Activated naive CD8-positive, alpha-beta T cell treated with anti-CD3 and anti-CD28 coated beads for 36 hours (primary cell): ENCODE measurements at regions not wholly inside any gene's neighbourhood (a gene's known extent, or its start where the extent isn't known, plus 50 kb on each side); places are given as distances from the start of the nearest gene placed in this dataset.
"Not testable (repeated sequence)": the region's sequence is repeated elsewhere in the genome, so short reads cannot be mapped to it uniquely, and the experiment has no call there.

Experiments used
- DNase-seq: peaks from one replicate; pipeline ENCODE4 v3.0.0; 2021
- H3K27ac Mint-ChIP-seq: one replicate; pipeline ENCODE4 v1.8.0; 2022; ENCODE audit warnings: mild to moderate bottlenecking, moderate library complexity, mixed read lengths
- H3K27me3 Mint-ChIP-seq: one replicate; pipeline ENCODE4 v1.8.0; 2022; ENCODE audit warnings: mild to moderate bottlenecking, mixed read lengths
- H3K36me3 Mint-ChIP-seq: one replicate; pipeline ENCODE4 v1.8.0; 2021; ENCODE audit warnings: mild to moderate bottlenecking, mixed read lengths
- H3K4me1 Mint-ChIP-seq: one replicate; pipeline ENCODE4 v1.8.0; 2021; ENCODE audit warnings: mixed read lengths
- H3K4me3 Mint-ChIP-seq: one replicate; pipeline ENCODE4 v1.8.0; 2022; ENCODE audit warnings: mild to moderate bottlenecking, moderate library complexity, mixed read lengths
- H3K9me3 Mint-ChIP-seq: one replicate; pipeline ENCODE4 v1.8.0; 2022; ENCODE audit warnings: mixed read lengths

DNA sequence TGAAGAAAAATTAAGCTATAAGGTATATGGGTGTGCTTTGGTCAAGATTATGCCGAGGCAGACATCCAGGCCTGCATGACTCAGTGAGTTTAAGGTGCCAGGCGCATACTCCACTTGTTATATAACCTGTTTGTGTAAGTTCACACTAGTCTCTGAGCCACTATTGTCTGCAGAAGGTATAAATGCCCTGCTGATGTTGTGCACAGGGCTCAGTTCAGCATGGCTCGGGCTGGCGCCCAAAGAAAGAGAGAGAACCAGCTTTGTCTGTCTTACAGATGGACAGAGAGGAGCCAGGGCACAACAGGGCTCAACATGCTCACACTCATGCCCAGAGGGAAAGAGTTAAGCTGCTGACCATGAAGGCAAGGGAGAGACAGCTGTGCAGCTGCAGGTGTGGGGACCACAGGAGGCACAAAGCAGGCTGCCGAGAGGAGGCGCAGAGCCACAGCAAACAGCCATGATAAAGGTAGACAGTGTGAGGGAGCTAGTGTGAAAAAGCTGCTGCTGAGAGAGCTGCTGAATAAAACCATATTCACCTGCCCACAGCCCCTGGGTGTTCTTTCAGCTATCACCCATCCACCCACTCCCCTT, 1587.6 kb upstream of the C9orf72 start:
- Mint-ChIP-seq H3K36me3 (no peaks in the 10 kb centered on the region), H3K4me1 (no peaks in the 10 kb centered on the region), H3K27ac (no peak overlapping the region), H3K27me3 (no peaks in the 10 kb centered on the region), H3K9me3 (no peaks in the 10 kb centered on the region), H3K4me3 (no peak overlapping the region)
- DNase-seq: no peak

DNA sequence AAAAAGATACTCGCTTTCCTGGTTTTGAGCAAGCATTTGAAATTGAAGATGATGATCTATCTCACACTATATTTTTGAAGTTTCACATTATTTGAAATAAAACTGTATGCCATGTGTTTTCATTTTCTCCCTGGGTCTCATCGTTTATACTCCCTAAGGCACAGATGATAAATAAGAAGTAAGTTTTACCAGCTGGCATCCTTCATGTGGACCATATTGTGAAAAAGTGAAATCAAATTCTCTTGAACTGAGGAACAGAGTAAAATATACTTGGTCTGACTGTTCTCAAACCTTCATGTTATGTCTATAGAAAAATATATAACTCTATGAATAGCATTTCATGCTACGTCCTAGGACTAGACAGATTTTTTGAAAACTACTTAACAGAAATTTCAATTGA, 1600.9 kb upstream of the C9orf72 start:
- no peak overlapping the region for H3K4me3 Mint-ChIP-seq
- H3K4me1 Mint-ChIP-seq: no peaks in the 10 kb centered on the region
- H3K27me3 Mint-ChIP-seq: no peaks in the 10 kb centered on the region
- H3K9me3 Mint-ChIP-seq: peaks cover 6% of the 10 kb centered on the region
- no peak for DNase-seq
- no peaks in the 10 kb centered on the region for H3K36me3 Mint-ChIP-seq
- H3K27ac Mint-ChIP-seq: no peak overlapping the region

DNA sequence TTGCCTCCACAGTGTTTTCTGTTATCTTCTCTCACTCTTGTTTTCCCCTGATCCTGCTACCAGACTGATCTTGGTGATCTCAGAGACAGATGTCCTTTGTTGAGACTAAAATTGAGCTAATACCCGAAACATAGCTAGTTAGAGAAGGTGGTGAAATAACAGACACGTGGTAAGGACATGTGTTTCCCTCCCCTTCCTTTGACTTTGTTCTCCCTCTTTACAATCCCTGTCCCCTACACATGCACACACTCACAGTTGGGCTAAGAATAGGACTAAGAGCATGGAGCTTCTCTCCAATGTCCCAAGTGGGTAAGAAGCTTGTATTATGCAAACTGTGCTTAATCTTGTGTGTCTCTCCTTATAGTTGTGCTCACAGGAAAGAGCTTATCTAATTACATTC, 1603.0 kb upstream of the C9orf72 start:
- Mint-ChIP-seq H3K36me3 (no peaks in the 10 kb centered on the region), H3K4me3 (no peak overlapping the region), H3K4me1 (no peaks in the 10 kb centered on the region), H3K9me3 (no peaks in the 10 kb centered on the region), H3K27ac (no peak overlapping the region), H3K27me3 (no peaks in the 10 kb centered on the region)
- DNase-seq: no peak

DNA sequence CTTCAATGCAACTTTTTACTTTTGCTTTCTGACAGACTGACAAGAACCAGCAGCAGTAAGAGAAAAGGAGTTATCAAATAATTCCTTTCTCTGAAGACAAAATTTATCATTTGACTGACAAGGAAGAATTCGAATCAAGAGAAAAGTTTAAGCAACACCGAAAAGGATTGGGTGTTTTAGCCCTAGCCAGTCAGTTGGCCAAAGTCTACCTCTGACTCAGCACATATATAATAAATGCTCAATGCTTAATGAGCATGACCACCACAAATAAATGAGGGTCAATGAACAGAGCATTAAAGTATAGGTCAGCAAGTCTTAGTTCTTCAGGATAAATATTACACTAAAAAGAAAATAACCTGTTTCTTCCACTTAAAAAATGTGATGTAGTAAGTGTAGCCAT, 1603.5 kb upstream of the C9orf72 start:
- no peak for DNase-seq
- no peaks in the 10 kb centered on the region for H3K36me3 Mint-ChIP-seq
- no peak overlapping the region for H3K27ac Mint-ChIP-seq
- H3K4me1 Mint-ChIP-seq: no peaks in the 10 kb centered on the region
- no peaks in the 10 kb centered on the region for H3K27me3 Mint-ChIP-seq
- no peaks in the 10 kb centered on the region for H3K9me3 Mint-ChIP-seq
- no peak overlapping the region for H3K4me3 Mint-ChIP-seq

DNA sequence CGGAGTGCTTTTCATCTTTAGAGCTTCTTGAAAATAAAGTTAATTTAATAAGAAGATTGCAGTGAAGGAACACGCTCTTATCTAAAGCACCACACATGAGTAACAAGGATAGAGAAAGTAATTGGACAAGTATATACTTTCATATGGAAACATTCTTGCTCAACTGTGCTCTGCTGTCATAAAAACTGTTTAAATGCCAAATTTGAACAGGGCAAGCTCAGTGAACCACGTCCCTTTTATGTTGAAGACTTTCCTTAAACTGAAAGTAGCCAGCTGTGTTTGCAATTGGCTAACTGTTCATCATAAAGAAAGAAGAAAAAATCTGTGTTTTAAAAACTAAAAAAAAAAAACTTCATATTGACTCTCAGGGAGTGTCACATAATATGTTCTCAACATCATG, 1610.7 kb upstream of the C9orf72 start:
- Mint-ChIP-seq H3K36me3 (no peaks in the 10 kb centered on the region), H3K4me3 (no peak overlapping the region), H3K9me3 (no peaks in the 10 kb centered on the region), H3K27ac (no peak overlapping the region), H3K27me3 (no peaks in the 10 kb centered on the region), H3K4me1 (no peaks in the 10 kb centered on the region)
- no peak for DNase-seq

DNA sequence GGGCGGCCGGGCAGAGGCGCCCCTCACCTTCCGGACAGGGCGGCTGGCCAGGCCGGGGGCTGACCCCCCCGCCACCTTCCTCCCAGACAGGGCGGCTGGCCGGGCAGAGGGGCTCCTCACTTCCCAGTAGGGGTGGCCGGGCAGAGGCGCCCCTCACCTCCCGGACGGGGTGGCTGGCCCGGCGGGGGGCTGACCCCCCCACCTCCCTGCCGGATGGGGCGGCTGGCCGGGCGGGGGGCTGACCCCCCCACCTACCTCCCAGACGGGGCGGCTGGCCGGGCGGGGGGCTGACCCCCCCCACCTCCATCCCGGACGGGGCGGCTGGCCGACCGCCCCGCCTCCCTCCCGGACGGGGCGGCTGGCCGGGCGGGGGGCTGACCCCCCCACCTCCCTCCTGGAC, 1615.5 kb upstream of the C9orf72 start:
- not testable (repeated sequence) for H3K4me3 Mint-ChIP-seq, H3K27ac Mint-ChIP-seq, H3K4me1 Mint-ChIP-seq, H3K9me3 Mint-ChIP-seq, H3K36me3 Mint-ChIP-seq, DNase-seq, H3K27me3 Mint-ChIP-seq

DNA sequence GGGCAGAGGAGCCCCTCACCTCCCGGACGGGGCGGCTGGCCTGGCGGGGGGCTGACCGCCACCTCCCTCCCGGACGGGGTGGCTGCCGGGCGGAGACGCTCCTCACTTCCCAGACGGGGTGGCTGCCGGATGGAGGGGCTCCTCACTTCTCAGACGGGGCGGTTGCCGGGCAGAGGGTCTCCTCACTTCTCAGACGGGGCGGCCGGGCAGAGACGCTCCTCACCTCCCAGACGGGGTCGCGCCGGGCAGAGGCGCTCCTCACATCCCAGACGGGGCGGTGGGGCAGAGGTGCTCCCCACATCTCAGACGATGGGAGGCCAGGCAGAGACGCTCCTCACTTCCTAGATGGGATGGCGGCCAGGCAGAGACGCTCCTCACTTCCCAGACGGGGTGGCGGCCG, 1615.9 kb upstream of the C9orf72 start:
- not testable (repeated sequence) for H3K4me3 Mint-ChIP-seq, H3K27me3 Mint-ChIP-seq, H3K4me1 Mint-ChIP-seq, DNase-seq, H3K9me3 Mint-ChIP-seq, H3K27ac Mint-ChIP-seq, H3K36me3 Mint-ChIP-seq

DNA sequence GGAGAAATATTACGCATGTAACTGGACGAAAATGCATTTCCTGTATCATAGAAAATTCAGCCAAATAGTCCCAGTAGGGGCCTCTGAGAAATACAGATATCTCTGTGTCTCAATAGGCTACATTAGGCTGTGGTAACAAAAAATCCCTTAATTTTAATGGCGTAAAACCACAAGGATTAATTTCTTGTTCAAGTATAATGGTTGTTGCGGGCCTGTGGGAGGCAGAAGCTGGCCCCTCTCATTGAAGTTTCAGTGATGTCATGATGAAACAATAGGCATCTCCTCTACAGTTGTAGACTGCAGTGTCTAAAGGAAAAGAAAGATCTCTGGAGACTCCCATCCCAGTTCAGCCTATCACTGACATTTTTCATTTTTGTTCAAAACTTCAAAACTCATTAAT, 1625.6 kb upstream of the C9orf72 start:
- no peak overlapping the region for H3K27ac Mint-ChIP-seq
- no peaks in the 10 kb centered on the region for H3K27me3 Mint-ChIP-seq
- no peak for DNase-seq
- H3K9me3 Mint-ChIP-seq: no peaks in the 10 kb centered on the region
- no peaks in the 10 kb centered on the region for H3K4me1 Mint-ChIP-seq
- H3K36me3 Mint-ChIP-seq: no peaks in the 10 kb centered on the region
- no peak overlapping the region for H3K4me3 Mint-ChIP-seq

DNA sequence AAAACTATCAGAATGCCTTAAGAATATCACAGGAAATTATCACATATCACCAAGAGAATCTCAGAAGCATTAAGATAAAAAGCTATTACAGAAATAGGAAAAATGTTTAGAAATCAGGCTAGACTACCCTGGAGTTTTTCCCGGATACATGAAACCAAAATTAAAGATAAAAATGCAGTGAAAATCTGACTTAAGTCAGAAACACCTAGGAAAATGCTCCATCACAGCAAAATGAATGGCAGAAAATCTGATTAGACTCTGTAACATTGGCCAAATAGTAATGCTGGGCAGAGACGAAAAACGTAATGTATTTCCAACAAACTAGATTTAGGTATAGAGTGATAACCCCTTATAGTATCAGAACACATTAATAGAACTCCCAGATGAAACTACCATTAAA, 1626.7 kb upstream of the C9orf72 start:
- H3K4me3 Mint-ChIP-seq: no peak overlapping the region
- no peaks in the 10 kb centered on the region for H3K4me1 Mint-ChIP-seq
- H3K27me3 Mint-ChIP-seq: no peaks in the 10 kb centered on the region

DNA sequence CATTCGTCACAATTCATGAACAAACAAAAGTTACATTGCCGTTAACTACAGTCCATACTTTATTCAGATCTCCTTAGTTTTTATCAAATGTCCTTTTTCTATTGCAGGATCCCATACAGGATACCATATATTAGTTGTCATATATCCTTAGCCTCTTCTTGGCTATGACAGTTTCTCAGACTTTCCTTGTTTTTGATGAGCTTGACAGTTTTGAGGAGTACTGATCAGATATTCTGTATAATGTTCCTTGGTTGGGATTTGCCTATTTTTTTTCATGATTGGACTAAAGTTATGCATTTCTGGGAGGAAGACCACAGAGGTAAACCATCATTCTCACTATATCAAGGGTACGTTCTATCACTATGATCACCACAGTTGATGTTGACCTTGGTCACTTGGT, 1627.4 kb upstream of the C9orf72 start:
- Mint-ChIP-seq H3K4me3 (no peak overlapping the region), H3K36me3 (no peaks in the 10 kb centered on the region), H3K27ac (no peak overlapping the region), H3K9me3 (no peaks in the 10 kb centered on the region), H3K27me3 (peaks cover under 1% of the 10 kb centered on the region), H3K4me1 (no peaks in the 10 kb centered on the region)
- DNase-seq: no peak

More for the DNA sequence above, 1626.7 kb upstream of the C9orf72 start:
- Mint-ChIP-seq H3K36me3 (no peaks in the 10 kb centered on the region), H3K27ac (no peak overlapping the region), H3K9me3 (no peaks in the 10 kb centered on the region)
- DNase-seq: no peak

DNA sequence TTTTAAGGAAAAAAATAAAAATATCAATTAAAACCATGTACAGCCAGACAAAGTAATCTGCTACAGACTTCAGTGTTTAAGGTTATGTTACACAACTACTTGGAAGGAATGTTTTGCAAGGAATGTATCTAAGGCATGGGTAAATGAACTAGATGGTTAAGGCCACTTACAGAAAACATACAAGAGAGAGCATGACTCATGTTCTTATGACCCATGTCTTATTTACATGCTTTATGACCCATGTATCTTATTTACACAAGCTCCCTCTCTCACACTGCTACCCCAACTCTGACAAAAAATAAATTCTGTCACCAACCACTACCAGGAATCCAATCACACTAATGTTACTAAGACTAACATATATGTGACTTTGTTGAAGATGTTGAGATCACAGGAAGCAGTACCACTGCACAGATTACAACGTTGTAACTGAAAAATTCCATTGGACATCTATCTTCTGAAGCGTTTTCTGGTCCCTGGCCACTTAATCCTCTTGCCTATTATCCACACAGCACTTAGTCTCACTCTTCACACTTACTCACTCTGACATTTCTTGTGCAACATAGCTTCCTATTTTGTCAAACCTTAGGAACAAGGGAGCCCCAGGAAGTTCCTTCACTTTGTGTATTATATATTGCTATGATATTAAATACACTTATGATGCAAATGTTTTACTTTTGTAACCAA, 1630.1 kb upstream of the C9orf72 start:
- Mint-ChIP-seq H3K4me1 (no peaks in the 10 kb centered on the region), H3K36me3 (no peaks in the 10 kb centered on the region), H3K27me3 (peaks cover 4% of the 10 kb centered on the region), H3K27ac (no peak overlapping the region), H3K4me3 (no peak overlapping the region), H3K9me3 (no peaks in the 10 kb centered on the region)
- DNase-seq: no peak

DNA sequence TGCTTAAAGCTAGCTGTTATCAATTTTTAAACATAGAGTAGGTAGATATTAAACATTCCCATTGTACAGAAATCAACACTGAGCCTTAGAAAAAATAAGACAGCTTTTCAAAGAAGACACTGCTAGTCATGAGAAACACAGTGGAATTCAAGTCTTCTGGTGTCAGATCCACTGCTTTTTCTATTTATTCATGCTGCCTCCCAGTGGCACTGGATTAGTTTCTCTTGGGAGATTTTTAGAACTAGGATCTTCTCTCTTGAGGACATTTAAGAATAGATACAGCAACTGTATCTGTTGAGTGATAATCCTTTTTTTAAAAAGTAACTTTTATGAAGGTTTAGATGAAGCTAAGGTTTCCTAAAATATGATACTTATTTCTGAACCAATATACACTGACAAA, 1635.4 kb upstream of the C9orf72 start:
- Mint-ChIP-seq H3K4me3 (no peak overlapping the region), H3K27ac (no peak overlapping the region), H3K36me3 (no peaks in the 10 kb centered on the region), H3K4me1 (peaks cover 8% of the 10 kb centered on the region), H3K27me3 (peaks cover 34% of the 10 kb centered on the region), H3K9me3 (no peaks in the 10 kb centered on the region)
- DNase-seq: no peak

DNA sequence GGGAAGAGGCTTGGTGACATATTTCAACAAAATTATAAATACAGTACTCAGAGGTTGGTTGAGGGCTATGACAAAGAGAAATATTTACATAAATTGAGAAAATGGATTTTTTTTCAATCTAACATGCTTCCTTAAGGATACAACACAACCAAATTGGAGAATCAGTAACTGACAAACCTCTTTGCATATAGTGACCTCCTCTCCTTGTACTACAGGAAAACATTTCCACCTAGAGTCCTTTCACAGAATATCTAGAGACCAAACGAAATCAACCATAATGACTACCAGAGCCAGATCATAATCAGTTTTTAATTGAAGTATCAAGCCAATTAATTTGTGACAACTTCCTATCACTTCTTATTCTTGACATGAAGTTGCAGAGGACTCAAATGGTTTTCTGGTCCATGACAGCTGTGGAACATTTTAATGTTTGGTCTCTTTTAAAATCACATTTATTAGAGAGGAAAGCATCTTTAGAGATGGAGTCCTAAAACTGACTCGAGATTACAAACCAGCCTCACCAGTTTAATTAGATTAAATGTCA, 1636.5 kb upstream of the C9orf72 start:
- DNase-seq: no peak
- Mint-ChIP-seq H3K27me3 (peaks cover 45% of the 10 kb centered on the region), H3K27ac (no peak overlapping the region), H3K4me1 (peaks cover 8% of the 10 kb centered on the region), H3K9me3 (no peaks in the 10 kb centered on the region), H3K4me3 (no peak overlapping the region), H3K36me3 (no peaks in the 10 kb centered on the region)

DNA sequence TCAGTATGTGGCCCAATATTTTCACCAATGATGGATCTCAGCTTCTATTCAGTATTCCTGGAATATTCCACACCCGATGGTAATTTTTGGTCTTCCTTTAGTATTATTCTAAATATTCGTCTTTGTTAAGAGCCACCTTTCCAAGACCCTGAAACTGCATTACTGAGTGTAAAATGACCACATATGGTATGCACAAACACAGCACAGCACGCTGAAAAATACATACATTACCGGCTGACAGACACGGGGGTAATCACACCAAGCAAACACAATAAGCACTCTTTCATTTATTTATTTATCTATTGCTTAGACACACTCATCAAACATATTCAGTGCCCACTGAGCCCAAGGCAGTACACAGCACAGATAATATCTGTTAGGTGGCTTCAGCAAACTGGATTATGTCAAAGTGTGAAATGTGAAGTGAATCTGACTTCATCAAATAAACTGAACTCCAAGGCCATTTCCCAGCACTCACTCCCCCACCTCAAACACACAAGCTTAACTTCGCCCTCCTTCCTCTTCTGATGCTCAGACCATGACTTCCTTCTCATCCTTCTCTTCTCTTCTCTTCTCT, 1637.8 kb upstream of the C9orf72 start:
- Mint-ChIP-seq H3K27ac (no peak overlapping the region), H3K4me1 (peaks cover 8% of the 10 kb centered on the region), H3K36me3 (no peaks in the 10 kb centered on the region), H3K9me3 (no peaks in the 10 kb centered on the region), H3K4me3 (no peak overlapping the region), H3K27me3 (peaks cover 53% of the 10 kb centered on the region)
- no peak for DNase-seq

DNA sequence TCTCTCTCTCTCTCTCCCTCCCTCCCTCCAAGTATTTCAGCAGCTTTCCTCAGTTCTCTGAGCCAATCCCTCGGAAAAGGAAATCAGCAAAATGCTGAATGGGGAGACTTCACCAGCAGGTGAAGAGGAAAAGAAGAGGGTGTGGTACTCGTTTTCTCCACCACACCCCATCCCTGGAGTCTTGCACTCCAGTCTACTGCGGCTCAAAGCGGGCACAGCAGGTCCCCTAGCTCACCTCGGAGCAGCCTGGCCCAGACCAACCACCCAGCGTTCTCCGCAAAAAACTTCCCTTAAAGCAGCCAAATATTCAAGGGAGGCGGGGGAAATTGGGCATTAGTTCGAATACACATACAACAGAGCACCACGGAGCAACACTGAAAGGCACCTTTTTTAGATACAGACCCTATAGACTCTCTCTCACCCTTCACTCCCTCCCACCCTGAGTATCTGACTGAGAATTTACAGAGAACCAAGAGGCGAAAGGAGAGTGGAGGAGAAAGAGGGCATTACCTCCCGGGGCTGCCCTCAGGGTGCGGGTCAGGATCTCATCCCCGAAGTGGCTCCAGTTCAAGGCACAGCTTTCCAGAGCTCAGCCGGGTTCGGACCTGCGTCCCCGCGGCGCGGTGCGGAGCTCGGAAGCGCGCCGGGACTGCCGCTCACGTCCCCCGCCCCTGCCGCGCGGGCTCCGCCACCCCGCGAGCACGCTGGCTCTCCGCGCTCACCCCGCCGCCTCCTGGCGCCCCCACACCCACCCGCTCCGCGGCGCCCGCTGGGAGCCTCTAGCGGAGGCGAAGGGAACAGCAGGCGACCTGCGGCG, 1638.5 kb upstream of the C9orf72 start:
- DNase-seq: peak; percentile 70

More for the DNA sequence above, 1638.5 kb upstream of the C9orf72 start:
- Mint-ChIP-seq H3K4me3 (no peak overlapping the region), H3K36me3 (no peaks in the 10 kb centered on the region), H3K27ac (no peak overlapping the region), H3K9me3 (no peaks in the 10 kb centered on the region), H3K27me3 (peaks cover 60% of the 10 kb centered on the region), H3K4me1 (peaks cover 8% of the 10 kb centered on the region)
